WTC11 (cell line): ENCODE measurements at regions not wholly inside any gene's neighbourhood (a gene's known extent, or its start where the extent isn't known, plus 50 kb on each side); places are given as distances from the start of the nearest gene placed in this dataset.

Source experiments
- ATF6 ChIP-seq: sonication (generic); formaldehyde crosslinking; IDR thresholded peaks from 2 replicates; pipeline ENCODE4 v1.8.1; 2023; ENCODE audit warnings: mild to moderate bottlenecking, missing genetic modification reagents
- CDX4 ChIP-seq: fragments of 250-450 bp; sonication (Bioruptor Pico); IDR thresholded peaks from 2 replicates; pipeline ENCODE4 v1.9.0; 2021; ENCODE audit warnings: moderate library complexity, mild to moderate bottlenecking, inconsistent platforms, borderline replicate concordance
- CTCF ChIP-seq: fragments of 200-600 bp; IDR thresholded peaks from 2 replicates; pipeline ENCODE4 v1.8.0; 2022; ENCODE audit warnings: antibody characterized with exemption
- ESRRA ChIP-seq: sonication (generic); formaldehyde crosslinking; IDR thresholded peaks from 2 replicates; pipeline ENCODE4 v1.8.1; 2022; ENCODE audit warnings: mild to moderate bottlenecking, missing genetic modification reagents, borderline replicate concordance
- FOXJ3 ChIP-seq: sonication (generic); formaldehyde crosslinking; IDR thresholded peaks from 2 replicates; pipeline ENCODE4 v1.9.0; 2021; ENCODE audit warnings: missing genetic modification reagents, mild to moderate bottlenecking, borderline replicate concordance
- FOXK1 ChIP-seq: sonication (generic); formaldehyde crosslinking; IDR thresholded peaks from 2 replicates; pipeline ENCODE4 v1.8.0; 2022; ENCODE audit warnings: mild to moderate bottlenecking, moderate library complexity, missing genetic modification reagents
- SP1 ChIP-seq: sonication (generic); formaldehyde crosslinking; conservative IDR thresholded peaks from 2 replicates; pipeline ENCODE4 v1.8.1; 2022; ENCODE audit warnings: missing genetic modification reagents
- TP53 ChIP-seq: sonication (generic); formaldehyde crosslinking; IDR thresholded peaks from 2 replicates; pipeline ENCODE4 v1.8.1; 2023; ENCODE audit warnings: mild to moderate bottlenecking, missing genetic modification reagents
- ZNF121 ChIP-seq: sonication (generic); formaldehyde crosslinking; IDR thresholded peaks from 2 replicates; pipeline ENCODE4 v1.8.0; 2023; ENCODE audit warnings: missing genetic modification reagents
- TF ChIP-seq, protein P1 (sequence below): sonication (generic); formaldehyde crosslinking; IDR thresholded peaks from 2 replicates; pipeline ENCODE4 v1.8.1; 2022; ENCODE audit warnings: missing genetic modification reagents, borderline replicate concordance

DNA sequence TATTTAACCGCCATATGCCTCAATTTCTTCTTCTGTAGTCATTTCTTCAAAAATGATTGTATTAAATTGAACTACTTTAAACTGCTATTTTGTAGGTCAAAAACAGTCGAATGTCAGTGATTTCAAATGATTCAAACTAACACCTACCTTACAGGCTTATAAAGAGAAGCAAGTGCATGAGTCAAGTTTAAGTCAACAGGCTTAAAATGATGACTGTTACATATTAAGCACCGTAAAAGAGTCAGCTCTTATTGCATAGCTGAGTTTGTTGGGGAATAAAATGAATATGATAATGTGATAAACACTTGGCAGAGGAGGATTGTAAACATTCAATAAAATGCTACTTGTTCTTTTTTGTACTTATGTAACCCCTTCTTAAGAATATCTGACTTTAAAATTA, 90.1 kb upstream of the ANKRD1 start:
- no peak for TF ChIP-seq FOXK1
- no peak for TF ChIP-seq CTCF
- TF ChIP-seq, protein P1, sequence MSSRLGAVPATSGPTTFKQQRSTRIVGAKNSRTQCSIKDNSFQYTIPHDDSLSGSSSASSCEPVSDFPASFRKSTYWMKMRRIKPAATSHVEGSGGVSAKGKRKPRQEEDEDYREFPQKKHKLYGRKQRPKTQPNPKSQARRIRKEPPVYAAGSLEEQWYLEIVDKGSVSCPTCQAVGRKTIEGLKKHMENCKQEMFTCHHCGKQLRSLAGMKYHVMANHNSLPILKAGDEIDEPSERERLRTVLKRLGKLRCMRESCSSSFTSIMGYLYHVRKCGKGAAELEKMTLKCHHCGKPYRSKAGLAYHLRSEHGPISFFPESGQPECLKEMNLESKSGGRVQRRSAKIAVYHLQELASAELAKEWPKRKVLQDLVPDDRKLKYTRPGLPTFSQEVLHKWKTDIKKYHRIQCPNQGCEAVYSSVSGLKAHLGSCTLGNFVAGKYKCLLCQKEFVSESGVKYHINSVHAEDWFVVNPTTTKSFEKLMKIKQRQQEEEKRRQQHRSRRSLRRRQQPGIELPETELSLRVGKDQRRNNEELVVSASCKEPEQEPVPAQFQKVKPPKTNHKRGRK (CRISPR knock-in tag) = no peak
- TF ChIP-seq ATF6 = no peak
- no peak for TF ChIP-seq ZNF121 (CRISPR knock-in tag)
- TF ChIP-seq FOXJ3 (CRISPR knock-in tag) = no peak
- no peak for TF ChIP-seq SP1 (CRISPR knock-in tag)
- no peak for TF ChIP-seq ESRRA (CRISPR knock-in tag)
- no peak for TF ChIP-seq TP53 (CRISPR knock-in tag)
- TF ChIP-seq CDX4 = no peak
